Neural cell (in vitro differentiated cells): ENCODE measurements at regions not wholly inside any gene's neighbourhood (a gene's known extent, or its start where the extent isn't known, plus 50 kb on each side); places are given as distances from the start of the nearest gene placed in this dataset.

Experiments used
- H2AFZ ChIP-seq: fragments of 200-600, 300-800 bp; sonication (generic), shearing (Covaris generic); 2 replicates; pipeline ENCODE4 v1.6.0; 2014; ENCODE audit warnings: low read depth, mild to moderate bottlenecking, antibody characterized with exemption, low read length, moderate library complexity
- H3F3A ChIP-seq: fragments of 200-600 bp; shearing (Covaris generic); 2 replicates; pipeline ENCODE4 v1.6.1; 2016; ENCODE audit warnings: mild to moderate bottlenecking, moderate library complexity, mixed read lengths, antibody characterized with exemption, low read length; ENCODE audit not compliant: insufficient read depth, poor library complexity, severe bottlenecking
- H3K27ac ChIP-seq: fragments of 200-600, 300-800 bp; sonication (generic), shearing (Covaris generic); 2 replicates; pipeline ENCODE4 v1.5.1; 2014; ENCODE audit warnings: mild to moderate bottlenecking, low read length, moderate library complexity
- H3K27me3 ChIP-seq: fragments of 300-800, 200-600 bp; sonication (generic), shearing (Covaris generic); 2 replicates; pipeline ENCODE4 v1.6.0; 2014; ENCODE audit warnings: mild to moderate bottlenecking, low read depth, low read length, moderate library complexity; ENCODE audit not compliant: insufficient read depth
- H3K36me3 ChIP-seq: fragments of 300-800, 200-600 bp; sonication (generic), shearing (Covaris generic); 2 replicates; pipeline ENCODE4 v1.5.1; 2014; ENCODE audit warnings: mild to moderate bottlenecking, antibody characterized with exemption, low read length, moderate library complexity; ENCODE audit not compliant: insufficient read depth
- H3K4me2 ChIP-seq: fragments of 300-800, 200-600 bp; sonication (generic), shearing (Covaris generic); 2 replicates; pipeline ENCODE4 v1.6.0; 2014; ENCODE audit warnings: mild to moderate bottlenecking, low read length
- H3K4me3 ChIP-seq: fragments of 300-800, 200-600 bp; sonication (generic), shearing (Covaris generic); 2 replicates; pipeline ENCODE4 v1.5.1; 2014; ENCODE audit warnings: mild to moderate bottlenecking, low read length, moderate library complexity
- H3K79me2 ChIP-seq: fragments of 200-600 bp; shearing (Covaris generic); replicated peaks from 2 replicates; pipeline ENCODE4 v1.6.0; 2014; ENCODE audit warnings: mild to moderate bottlenecking, low read length, moderate library complexity; ENCODE audit not compliant: insufficient read depth
- H3K9ac ChIP-seq: fragments of 300-800, 200-600 bp; sonication (generic), shearing (Covaris generic); 2 replicates; pipeline ENCODE4 v1.6.1; 2016; ENCODE audit warnings: mild to moderate bottlenecking, low read length, mixed read lengths
- H3K9me2 ChIP-seq: fragments of 200-600 bp; shearing (Covaris generic); 2 replicates; pipeline ENCODE4 v1.6.1; 2016; ENCODE audit warnings: mild to moderate bottlenecking, low read length, mixed read lengths; ENCODE audit not compliant: insufficient read depth
- H3K9me3 ChIP-seq: fragments of 200-600, 300-800 bp; sonication (generic), shearing (Covaris generic); 2 replicates; pipeline ENCODE4 v1.6.1; 2016; ENCODE audit warnings: mild to moderate bottlenecking, mixed run types, low read length, moderate library complexity, mixed read lengths
- H4K20me1 ChIP-seq: fragments of 200-600 bp; shearing (Covaris generic); 2 replicates; pipeline ENCODE4 v1.6.1; 2016; ENCODE audit warnings: mild to moderate bottlenecking, mixed run types; ENCODE audit not compliant: insufficient read depth
- CTCF ChIP-seq: fragments of 450-650 bp; IDR thresholded peaks from 2 replicates; pipeline ENCODE4 v1.5.1; 2014; ENCODE audit warnings: antibody characterized with exemption, mild to moderate bottlenecking, moderate library complexity; ENCODE audit not compliant: poor library complexity, severe bottlenecking
- EP300 ChIP-seq: fragments of 450-650 bp; conservative IDR thresholded peaks from 2 replicates; pipeline ENCODE4 v1.6.1; 2014; ENCODE audit warnings: antibody characterized with exemption, mild to moderate bottlenecking, moderate library complexity; ENCODE audit not compliant: poor library complexity, severe bottlenecking
- EZH2 ChIP-seq: fragments of 200-600, 300-800 bp; shearing (Covaris generic), sonication (generic); IDR thresholded peaks from 2 replicates; pipeline ENCODE4 v1.6.1; 2014; ENCODE audit warnings: antibody characterized with exemption, low read length, borderline replicate concordance, mild to moderate bottlenecking; ENCODE audit not compliant: insufficient read depth, poor library complexity, severe bottlenecking
- MXI1 ChIP-seq: fragments of 450-650 bp; conservative IDR thresholded peaks from 2 replicates; pipeline ENCODE4 v1.6.1; 2014; ENCODE audit warnings: antibody characterized with exemption, mild to moderate bottlenecking; ENCODE audit not compliant: poor library complexity, severe bottlenecking
- POLR2AphosphoS5 ChIP-seq: IDR thresholded peaks from 2 replicates; pipeline ENCODE4 v1.6.1; 2012
- RAD21 ChIP-seq: fragments of 450-650 bp; conservative IDR thresholded peaks from 2 replicates; pipeline ENCODE4 v1.6.1; 2014; ENCODE audit warnings: antibody characterized with exemption, mild to moderate bottlenecking, moderate library complexity
- REST ChIP-seq: IDR thresholded peaks from 2 replicates; pipeline ENCODE4 v1.6.1; 2012; ENCODE audit warnings: borderline replicate concordance
- SMC3 ChIP-seq: fragments of 450-650 bp; conservative IDR thresholded peaks from 2 replicates; pipeline ENCODE4 v1.6.1; 2014; ENCODE audit warnings: antibody characterized with exemption, mild to moderate bottlenecking, moderate library complexity; ENCODE audit not compliant: poor library complexity
- TAF1 ChIP-seq: IDR thresholded peaks from 2 replicates; pipeline ENCODE4 v1.6.1; 2012; ENCODE audit warnings: low read depth

- Histone ChIP-seq H3K4me2 (no peak overlapping the region), H3F3A (no peaks in the 10 kb centered on the region), H4K20me1 (no peaks in the 10 kb centered on the region), H3K4me3 (no peak overlapping the region), H2AFZ (no peak overlapping the region), H3K9me2 (no peaks in the 10 kb centered on the region), H3K27ac (no peak overlapping the region), H3K27me3 (no peaks in the 10 kb centered on the region), H3K36me3 (no peaks in the 10 kb centered on the region), H3K79me2 (no peaks in the 10 kb centered on the region), H3K9ac (no peak overlapping the region), H3K9me3 (no peaks in the 10 kb centered on the region)
- TF ChIP-seq SMC3 = no peak
Measured at GRCh38 chr6:5941188-5941587, 65.5 kb downstream of the NRN1 start.

- H3K9me2 ChIP-seq = no peaks in the 10 kb centered on the region
- no peaks in the 10 kb centered on the region for H3K79me2 ChIP-seq
- no peaks in the 10 kb centered on the region for H3K27me3 ChIP-seq
- no peaks in the 10 kb centered on the region for H3K36me3 ChIP-seq
- H2AFZ ChIP-seq = no peak overlapping the region
- H3F3A ChIP-seq = no peaks in the 10 kb centered on the region
- H3K9ac ChIP-seq = no peak overlapping the region
- no peak overlapping the region for H3K27ac ChIP-seq
- no peak overlapping the region for H3K4me3 ChIP-seq
- TF ChIP-seq CTCF (no peak), RAD21 (no peak), REST (no peak), EZH2 (no peak), MXI1 (no peak), TAF1 (no peak), POLR2AphosphoS5 (no peak), SMC3 (no peak), EP300 (no peak)
- H4K20me1 ChIP-seq = no peaks in the 10 kb centered on the region
- H3K9me3 ChIP-seq = no peaks in the 10 kb centered on the region
- H3K4me2 ChIP-seq = no peak overlapping the region
Measured at GRCh38 chr6:5938934-5939333, 67.8 kb downstream of the NRN1 start.
